GM12891 (cell line): ENCODE measurements at regions not wholly inside any gene's neighbourhood (a gene's known extent, or its start where the extent isn't known, plus 50 kb on each side); places are given as distances from the start of the nearest gene placed in this dataset.

ENCODE experiments used
- POLR2A ChIP-seq: IDR thresholded peaks from 2 replicates; pipeline ENCODE4 v1.6.1; 2011; ENCODE audit warnings: low read depth, low read length, control low read depth
- POLR2AphosphoS5 ChIP-seq: IDR thresholded peaks from 2 replicates; pipeline ENCODE4 v1.6.1; 2011; ENCODE audit warnings: low read depth, low read length, control low read depth
- TAF1 ChIP-seq: IDR thresholded peaks from 2 replicates; pipeline ENCODE4 v1.6.1; 2011; ENCODE audit warnings: low read depth, low read length, control low read depth

GRCh38 chr13:53415135-53415534, 386.5 kb downstream of the OLFM4 start:
- TF ChIP-seq POLR2A (no peak), TAF1 (no peak), POLR2AphosphoS5 (no peak)
